GM12891 (cell line): ENCODE measurements at regions not wholly inside any gene's neighbourhood (a gene's known extent, or its start where the extent isn't known, plus 50 kb on each side); places are given as distances from the start of the nearest gene placed in this dataset.

ENCODE experiments used
- DNase-seq: peaks from one replicate; pipeline ENCODE4 v3.0.0; 2011; ENCODE audit warnings: low spot score; ENCODE audit not compliant: insufficient read length
- FAIRE-seq: peaks from 2 replicates; lab custom pipeline; 2011; peaks lifted over from hg19 to GRCh38; lab: Jason Lieb, UNC
- PAX5 ChIP-seq: IDR thresholded peaks from 2 replicates; pipeline ENCODE4 v1.6.1; 2011; ENCODE audit warnings: low read length, moderate library complexity, mild to moderate bottlenecking; ENCODE audit not compliant: insufficient read depth, severe bottlenecking
- POLR2A ChIP-seq: IDR thresholded peaks from 2 replicates; pipeline ENCODE4 v1.6.1; 2011; ENCODE audit warnings: low read depth, low read length, control low read depth
- POLR2AphosphoS5 ChIP-seq: IDR thresholded peaks from 2 replicates; pipeline ENCODE4 v1.6.1; 2011; ENCODE audit warnings: low read depth, low read length, control low read depth
- POU2F2 ChIP-seq: IDR thresholded peaks from 2 replicates; pipeline ENCODE4 v1.6.1; 2011; ENCODE audit warnings: low read depth, mild to moderate bottlenecking, control low read depth, low read length, moderate library complexity
- SPI1 ChIP-seq: IDR thresholded peaks from 2 replicates; pipeline ENCODE4 v1.6.1; 2011; ENCODE audit warnings: low read depth, low read length, control low read depth
- TAF1 ChIP-seq: IDR thresholded peaks from 2 replicates; pipeline ENCODE4 v1.6.1; 2011; ENCODE audit warnings: low read depth, low read length, control low read depth

GRCh38 chr7:9241826-9242225, 808.4 kb downstream of the NXPH1 start:
- DNase-seq (no peak), FAIRE-seq (no peak)
- TF ChIP-seq PAX5 (no peak), TAF1 (no peak), SPI1 (no peak), POLR2AphosphoS5 (no peak), POU2F2 (no peak), POLR2A (no peak)

DNA sequence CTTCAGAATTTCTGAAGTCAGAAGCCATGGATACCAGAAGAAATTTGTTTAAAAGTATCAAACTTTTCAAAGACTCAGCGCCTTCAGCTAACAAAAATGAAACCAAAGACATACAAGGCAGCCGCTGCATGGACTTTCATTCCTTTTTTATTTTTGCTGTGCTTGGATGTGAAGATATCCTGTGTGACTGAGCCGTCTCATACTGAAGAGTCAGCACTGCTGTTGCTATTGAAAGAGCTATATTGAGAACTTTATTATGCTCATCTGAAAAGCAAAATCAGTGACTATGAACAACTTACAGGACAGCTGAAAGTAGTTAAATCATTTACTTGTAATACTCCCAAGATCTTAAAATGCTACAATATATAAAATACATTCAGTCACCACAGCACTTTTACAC, 809.2 kb downstream of the NXPH1 start:
- FAIRE-seq = no peak
- TF ChIP-seq POLR2AphosphoS5 (no peak), PAX5 (no peak)
- no peak for DNase-seq

GRCh38 chr7:9250876-9251275, 817.5 kb downstream of the NXPH1 start:
- DNase-seq (no peak), FAIRE-seq (no peak)
- TF ChIP-seq POLR2A (no peak), POLR2AphosphoS5 (no peak), POU2F2 (no peak), TAF1 (no peak), PAX5 (no peak), SPI1 (no peak)

- TF ChIP-seq TAF1 (no peak), SPI1 (no peak), PAX5 (no peak), POU2F2 (no peak), POLR2A (no peak), POLR2AphosphoS5 (no peak)
- DNase-seq (no peak), FAIRE-seq (no peak)
Measured at GRCh38 chr7:9264395-9264794, 831.0 kb downstream of the NXPH1 start.

DNA sequence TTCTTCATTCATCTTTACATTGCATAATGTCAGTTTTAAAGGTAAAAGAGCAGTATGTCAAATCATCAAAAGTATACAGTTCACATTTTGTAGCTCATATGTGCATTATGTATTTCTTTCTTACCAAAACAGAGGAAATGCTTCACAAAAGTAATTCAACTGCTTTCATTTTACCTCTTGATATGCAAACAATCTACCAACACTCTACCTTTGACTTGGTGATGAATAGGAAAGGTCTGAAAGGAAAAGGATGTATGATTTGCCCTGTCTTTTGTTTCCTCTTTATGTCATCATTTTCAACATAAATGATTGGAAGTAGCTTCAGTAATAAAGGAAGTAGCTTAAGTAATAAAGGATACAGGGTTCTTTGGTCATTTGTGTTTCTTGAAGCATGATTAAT, 846.7 kb downstream of the NXPH1 start:
- no peak for FAIRE-seq

GRCh38 chr7:9283246-9283645, 849.8 kb downstream of the NXPH1 start:
- FAIRE-seq (no peak), DNase-seq (no peak)
- TF ChIP-seq SPI1 = no peak
- TF ChIP-seq POLR2A = no peak
- TF ChIP-seq POLR2AphosphoS5 = no peak
- TF ChIP-seq TAF1 = no peak
- TF ChIP-seq PAX5 = no peak
- TF ChIP-seq POU2F2 = no peak

More for the DNA sequence above, 846.7 kb downstream of the NXPH1 start:
- TF ChIP-seq SPI1 (no peak), POU2F2 (no peak), PAX5 (no peak), TAF1 (no peak), POLR2AphosphoS5 (no peak), POLR2A (no peak)
- DNase-seq = no peak

GRCh38 chr7:9302436-9302835, 869.0 kb downstream of the NXPH1 start:
- no peak for FAIRE-seq
- no peak for DNase-seq
- TF ChIP-seq POLR2A (no peak), POLR2AphosphoS5 (no peak), POU2F2 (no peak), PAX5 (no peak), TAF1 (no peak), SPI1 (no peak)

GRCh38 chr7:9307131-9307530, 873.7 kb downstream of the NXPH1 start:
- no peak for FAIRE-seq
- DNase-seq = no peak
- no peak for TF ChIP-seq TAF1
- no peak for TF ChIP-seq PAX5
- no peak for TF ChIP-seq POLR2AphosphoS5
- TF ChIP-seq SPI1 = no peak
- no peak for TF ChIP-seq POLR2A
- TF ChIP-seq POU2F2 = no peak

DNA sequence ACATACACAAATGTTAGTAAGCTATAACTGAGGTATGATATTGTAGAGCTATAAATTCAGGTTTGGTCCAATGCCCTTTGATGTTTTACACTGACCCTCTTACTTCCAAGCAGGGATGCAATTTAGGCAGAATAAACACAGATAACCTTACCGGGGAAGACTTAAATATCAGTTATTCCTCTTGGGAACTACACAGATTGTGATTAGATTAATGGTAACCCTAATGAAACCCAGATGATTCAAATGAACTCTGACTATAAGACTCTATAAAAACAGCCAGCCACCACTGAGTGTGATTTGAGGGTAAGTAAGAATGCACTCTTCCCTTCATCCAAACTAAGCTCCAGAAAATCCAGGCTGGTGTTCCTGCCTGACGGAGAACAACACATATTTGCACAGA, 891.1 kb downstream of the NXPH1 start:
- DNase-seq (no peak), FAIRE-seq (no peak)
- TF ChIP-seq PAX5 = no peak

GRCh38 chr7:9328296-9328695, 894.9 kb downstream of the NXPH1 start:
- TF ChIP-seq PAX5 (no peak), SPI1 (no peak), TAF1 (no peak)
- FAIRE-seq (no peak), DNase-seq (no peak)

DNA sequence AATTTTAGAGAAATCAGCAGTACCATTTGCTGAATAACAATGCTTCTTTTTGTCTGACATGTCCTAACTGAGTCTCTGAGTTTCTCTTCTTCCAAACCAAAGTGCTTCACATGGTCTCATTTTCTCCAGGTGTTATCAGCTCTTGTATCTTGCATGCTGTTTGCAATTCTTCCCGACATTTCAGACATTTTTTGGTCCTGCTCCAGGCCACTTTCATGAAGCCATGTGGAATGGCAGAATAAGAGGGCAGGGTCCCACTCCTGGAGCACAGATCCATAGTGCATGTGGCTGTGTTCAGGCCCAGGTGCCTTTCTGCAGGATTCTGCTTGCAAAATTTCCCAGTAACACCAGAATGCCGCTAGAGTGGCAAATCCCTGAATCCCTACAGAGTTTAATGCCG, 916.2 kb downstream of the NXPH1 start:
- TF ChIP-seq POLR2A = no peak
- TF ChIP-seq SPI1 = no peak
- TF ChIP-seq TAF1 = no peak
- TF ChIP-seq POLR2AphosphoS5 = no peak
- no peak for TF ChIP-seq PAX5
- no peak for TF ChIP-seq POU2F2
- no peak for DNase-seq
- no peak for FAIRE-seq
